ENCODE measurements at regions not wholly inside any gene's neighbourhood (a gene's known extent, or its start where the extent isn't known, plus 50 kb on each side); places are given as distances from the start of the nearest gene placed in this dataset.
A peak's percentile ranks its signal among the peaks of the same experiment; 100 is the strongest.
"Not testable (repeated sequence)": the region's sequence is repeated elsewhere in the genome, so short reads cannot be mapped to it uniquely, and the experiment has no call there.

DNA sequence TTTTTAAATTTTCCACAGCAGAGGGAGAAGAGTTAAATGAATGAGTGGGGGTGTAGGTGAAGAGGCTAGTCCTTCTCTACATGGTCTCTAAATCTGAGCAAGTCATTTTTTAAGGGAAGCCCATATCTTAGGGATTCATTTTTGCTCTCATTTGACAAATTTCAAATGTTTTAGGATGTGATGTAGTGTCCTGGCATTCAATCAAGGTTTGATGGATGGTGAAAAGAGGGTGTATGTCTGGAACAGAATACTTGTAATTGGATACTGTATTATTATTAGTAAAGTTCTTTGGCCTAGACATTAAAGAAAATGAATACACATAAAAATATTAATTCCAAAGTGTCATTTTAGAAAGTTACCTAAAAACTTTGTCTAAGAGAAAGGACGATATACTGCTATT, 167.8 kb upstream of the PTBP2 start:
- H3K27ac ChIP-seq, result no peak overlapping the region
- TF ChIP-seq, protein P1, sequence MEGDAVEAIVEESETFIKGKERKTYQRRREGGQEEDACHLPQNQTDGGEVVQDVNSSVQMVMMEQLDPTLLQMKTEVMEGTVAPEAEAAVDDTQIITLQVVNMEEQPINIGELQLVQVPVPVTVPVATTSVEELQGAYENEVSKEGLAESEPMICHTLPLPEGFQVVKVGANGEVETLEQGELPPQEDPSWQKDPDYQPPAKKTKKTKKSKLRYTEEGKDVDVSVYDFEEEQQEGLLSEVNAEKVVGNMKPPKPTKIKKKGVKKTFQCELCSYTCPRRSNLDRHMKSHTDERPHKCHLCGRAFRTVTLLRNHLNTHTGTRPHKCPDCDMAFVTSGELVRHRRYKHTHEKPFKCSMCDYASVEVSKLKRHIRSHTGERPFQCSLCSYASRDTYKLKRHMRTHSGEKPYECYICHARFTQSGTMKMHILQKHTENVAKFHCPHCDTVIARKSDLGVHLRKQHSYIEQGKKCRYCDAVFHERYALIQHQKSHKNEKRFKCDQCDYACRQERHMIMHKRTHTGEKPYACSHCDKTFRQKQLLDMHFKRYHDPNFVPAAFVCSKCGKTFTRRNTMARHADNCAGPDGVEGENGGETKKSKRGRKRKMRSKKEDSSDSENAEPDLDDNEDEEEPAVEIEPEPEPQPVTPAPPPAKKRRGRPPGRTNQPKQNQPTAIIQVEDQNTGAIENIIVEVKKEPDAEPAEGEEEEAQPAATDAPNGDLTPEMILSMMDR (IDR thresholded peaks at IDR 0.05), result no peak
- no peak overlapping the region for H3K4me3 ChIP-seq
- DNase-seq (ENCODE audit: low spot score), result no peak

DNA sequence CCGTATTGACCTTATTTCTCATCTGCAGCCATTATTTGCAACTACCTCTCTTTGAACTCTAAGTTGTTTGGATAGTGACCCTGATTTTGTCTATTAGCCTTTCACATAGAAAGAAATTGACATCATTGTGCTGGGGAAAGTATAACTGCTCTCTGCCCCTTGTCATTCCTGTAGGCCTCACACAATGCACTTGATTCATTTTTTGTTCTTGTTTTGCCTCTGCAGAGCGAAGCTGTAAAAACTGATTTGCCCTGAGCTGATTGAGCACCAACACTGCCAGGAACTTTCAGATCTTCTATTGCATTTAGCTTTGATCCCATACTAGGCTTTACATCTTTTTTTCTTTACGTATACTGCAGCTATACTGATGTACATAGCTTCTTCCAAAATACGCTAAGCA, 167.2 kb upstream of the PTBP2 start:
- DNase-seq (ENCODE audit: low spot score), result no peak
- H3K27ac ChIP-seq, result no peak overlapping the region
- H3K4me3 ChIP-seq, result no peak overlapping the region
- TF ChIP-seq, protein P1 (IDR thresholded peaks at IDR 0.05), result no peak

DNA sequence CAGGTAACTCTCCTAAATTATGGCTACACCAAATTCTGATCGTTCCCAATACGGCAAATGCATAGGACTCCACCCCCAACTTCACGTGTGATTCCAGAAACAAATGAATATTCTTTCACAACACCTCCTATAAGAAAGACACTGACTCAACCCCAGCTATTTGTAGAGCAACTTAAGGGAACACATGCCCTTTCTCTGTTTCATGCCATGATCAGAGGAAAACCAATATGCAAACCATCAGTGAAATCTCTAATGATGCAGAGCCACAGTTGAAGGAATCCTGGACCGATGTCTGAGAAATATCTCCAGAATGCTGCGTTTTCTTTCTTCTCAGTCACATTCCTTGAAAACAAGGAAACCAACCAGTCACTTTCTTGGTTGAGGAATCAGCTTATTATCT, 164.2 kb upstream of the PTBP2 start:
- no peak overlapping the region for H3K4me3 ChIP-seq
- no peak overlapping the region for H3K27ac ChIP-seq
- TF ChIP-seq, protein P1 (IDR thresholded peaks at IDR 0.05), result no peak
- no peak for DNase-seq (ENCODE audit: low spot score)

DNA sequence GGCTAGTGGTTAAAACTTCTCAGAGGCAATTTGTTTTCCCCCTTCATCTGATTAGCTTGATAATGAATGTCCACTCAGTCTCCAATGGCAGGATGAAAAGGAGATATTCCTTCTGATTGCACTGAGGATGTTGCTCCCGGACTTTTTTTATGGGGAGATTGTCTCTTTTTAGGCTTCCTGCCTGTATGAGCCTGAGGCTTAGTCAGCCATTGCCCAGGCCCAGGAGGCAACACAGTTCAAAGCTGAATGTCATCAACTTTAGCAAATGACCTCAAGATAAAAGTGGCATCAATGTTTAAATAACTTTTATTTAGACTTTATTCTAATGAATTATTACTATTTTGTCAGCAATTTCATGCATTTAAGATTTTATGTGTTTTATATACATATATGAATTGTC, 162.9 kb upstream of the PTBP2 start:
- TF ChIP-seq, protein P1 (IDR thresholded peaks at IDR 0.05), result no peak
- Histone ChIP-seq H3K27ac (no peak overlapping the region), H3K4me3 (no peak overlapping the region)
- no peak for DNase-seq (ENCODE audit: low spot score)

DNA sequence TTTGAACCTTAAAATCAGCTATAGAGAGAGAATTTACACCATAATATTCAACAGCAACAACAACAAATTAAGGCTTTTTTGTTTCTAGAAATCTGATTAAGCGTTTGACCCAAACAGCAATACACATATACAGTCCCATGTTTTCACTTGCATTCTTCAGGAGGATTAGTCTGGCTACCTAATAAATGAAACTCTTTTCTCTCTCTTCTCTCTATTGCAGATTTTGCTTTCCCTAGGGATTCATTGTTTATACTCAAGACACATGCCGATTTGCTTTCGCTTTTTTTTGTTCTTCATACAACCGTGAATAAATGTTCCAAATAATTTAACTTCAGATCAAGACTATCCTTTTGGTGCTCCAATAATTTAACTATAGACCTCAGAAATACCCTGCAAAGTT, 162.4 kb upstream of the PTBP2 start:
- TF ChIP-seq, protein P1 (IDR thresholded peaks at IDR 0.05), result no peak
- no peak overlapping the region for H3K27ac ChIP-seq
- DNase-seq (ENCODE audit: low spot score), result no peak
- H3K4me3 ChIP-seq, result no peak overlapping the region

DNA sequence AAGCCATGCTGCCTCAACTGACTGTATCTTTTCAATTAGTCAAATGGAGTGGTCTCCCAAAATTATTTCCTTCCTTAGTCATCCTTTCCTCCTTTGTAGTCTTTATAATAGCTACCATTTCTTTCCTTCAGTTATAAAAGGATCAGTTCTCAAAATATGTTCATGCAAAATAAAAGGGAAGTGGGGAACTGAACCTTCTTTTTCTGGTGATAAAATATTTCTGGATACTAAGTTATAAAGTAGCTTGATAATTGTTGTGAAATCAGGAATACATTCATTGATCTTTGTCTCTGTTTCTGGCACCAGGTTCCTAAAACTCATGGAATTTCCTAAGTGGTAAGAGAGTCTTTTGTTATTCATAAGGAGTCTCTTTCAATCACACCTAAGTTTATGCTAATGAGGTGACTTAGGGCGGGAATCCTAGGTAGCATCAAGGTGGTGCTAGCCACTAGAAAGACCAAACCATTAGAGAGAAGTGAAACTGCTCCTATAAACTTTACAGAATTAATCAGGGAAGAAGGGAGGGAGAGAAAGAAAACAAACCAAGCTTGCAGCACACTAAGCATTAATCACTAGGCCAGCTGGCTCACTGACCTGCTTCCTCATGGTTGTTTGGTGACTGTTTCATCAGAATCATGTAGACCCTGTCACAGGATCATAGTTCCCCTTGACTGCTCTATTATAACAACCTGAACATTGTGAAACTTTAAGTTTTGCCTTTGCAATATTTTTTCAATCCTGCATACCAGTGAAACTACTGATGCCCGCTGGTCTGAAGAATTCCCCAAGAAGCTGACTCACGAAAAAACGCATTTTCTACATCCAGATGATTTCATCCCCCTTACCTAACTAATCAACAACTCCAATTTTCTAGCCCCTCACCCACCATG, 161.6 kb upstream of the PTBP2 start:
- DNase-seq (ENCODE audit: low spot score), result no peak
- TF ChIP-seq, protein P1 (IDR thresholded peaks at IDR 0.05), result no peak
- Histone ChIP-seq H3K27ac (peak overlapping the region in 1 of 2 donors; percentile 39), H3K4me3 (no peak overlapping the region)

DNA sequence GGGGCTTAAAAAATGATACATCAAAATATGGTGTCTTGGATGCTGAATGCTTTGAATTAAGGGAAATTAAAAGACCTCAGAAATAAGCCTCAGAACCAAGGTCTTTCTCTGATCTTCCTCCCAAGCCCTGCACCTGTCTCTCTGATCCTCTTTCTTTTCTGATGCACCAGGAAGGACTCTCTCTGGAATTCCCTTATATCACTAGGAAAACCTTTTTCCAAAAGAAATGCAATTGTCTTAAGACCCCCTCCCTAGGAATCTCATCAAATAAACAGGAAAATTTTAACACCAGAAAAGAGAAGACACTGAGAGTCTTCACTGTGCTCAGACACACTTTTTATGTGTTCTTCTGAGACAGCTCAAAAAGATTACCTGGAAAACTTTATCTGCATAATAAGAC, 159.5 kb upstream of the PTBP2 start:
- TF ChIP-seq, protein P1 (IDR thresholded peaks at IDR 0.05), result no peak
- no peak overlapping the region for H3K27ac ChIP-seq
- no peak overlapping the region for H3K4me3 ChIP-seq
- no peak for DNase-seq (ENCODE audit: low spot score)

DNA sequence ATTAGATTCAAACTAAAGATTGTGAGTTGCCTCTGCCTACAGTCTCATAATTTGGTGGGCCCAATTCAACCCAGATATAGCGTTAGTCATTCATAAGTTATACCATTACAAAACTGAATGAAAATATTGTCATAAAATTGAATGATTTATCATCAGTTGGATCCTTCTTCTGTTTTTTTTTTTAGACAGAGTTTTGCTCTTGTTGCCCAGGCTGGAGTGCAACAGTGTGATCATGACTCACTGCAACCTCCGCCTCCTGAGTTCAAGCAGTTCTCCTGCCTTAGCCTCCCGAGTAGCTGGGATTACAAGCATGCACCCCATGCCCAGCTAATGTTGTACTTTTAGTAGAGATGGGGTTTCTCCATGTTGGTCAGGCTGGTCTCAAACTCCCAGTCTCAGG, 157.2 kb upstream of the PTBP2 start:
- not testable (repeated sequence) for H3K27ac ChIP-seq; DNase-seq (ENCODE audit: low spot score); H3K4me3 ChIP-seq
